SW 1271 (cell line): ENCODE measurements at regions not wholly inside any gene's neighbourhood (a gene's known extent, or its start where the extent isn't known, plus 50 kb on each side); places are given as distances from the start of the nearest gene placed in this dataset.

Source experiments
- DNase-seq, 2 experiments: peaks; one replicate each; lab custom pipeline; 2025; lab: John Stamatoyannopoulos, UW

- no peak for DNase-seq
Observed at GRCh38 chr14:49971156-49972130, 78.6 kb downstream of the ARF6 start.

- DNase-seq, result peak in 1 of 2 experiments; percentile 44
Observed at GRCh38 chr14:49972131-49972671, 79.3 kb downstream of the ARF6 start.

- DNase-seq, result peak; percentile 65 to 83
Observed at GRCh38 chr14:49972823-49973222, 79.9 kb downstream of the ARF6 start.

GRCh38 chr14:49975276-49975675 is 82.4 kb downstream of the ARF6 start:
- peak; percentile 74 to 89 for DNase-seq

GRCh38 chr14:49975799-49976198 is 82.9 kb downstream of the ARF6 start:
- DNase-seq, result no peak

- no peak for DNase-seq
Observed at GRCh38 chr14:49977126-49977841, 84.4 kb downstream of the ARF6 start.

GRCh38 chr14:49980027-49980426 is 87.1 kb downstream of the ARF6 start:
- DNase-seq, result no peak

GRCh38 chr14:49982082-49982481 is 89.2 kb downstream of the ARF6 start:
- DNase-seq, result no peak

- DNase-seq, result no peak
Observed at GRCh38 chr14:49982501-49982951, 89.6 kb downstream of the ARF6 start.

GRCh38 chr14:49984424-49984823 is 91.5 kb downstream of the ARF6 start:
- DNase-seq, result no peak

- DNase-seq, result no peak
Observed at GRCh38 chr14:49986343-49987014, 93.6 kb downstream of the ARF6 start.

- no peak for DNase-seq
Observed at GRCh38 chr14:49988080-49988990, 95.5 kb downstream of the ARF6 start.

- DNase-seq, result no peak
Observed at GRCh38 chr14:49989966-49990365, 97.1 kb downstream of the ARF6 start.

- no peak for DNase-seq
Observed at GRCh38 chr14:49991491-49991890, 98.6 kb downstream of the ARF6 start.

- no peak for DNase-seq
Observed at GRCh38 chr14:49992036-49992435, 99.2 kb downstream of the ARF6 start.

GRCh38 chr14:49992448-49992847 is 99.6 kb downstream of the ARF6 start:
- DNase-seq, result no peak

- peak in 1 of 2 experiments; percentile 23 for DNase-seq
Observed at GRCh38 chr14:49992901-49993339, 100.0 kb downstream of the ARF6 start.

GRCh38 chr14:49993565-49993964 is 100.7 kb downstream of the ARF6 start:
- no peak for DNase-seq

GRCh38 chr14:49994951-49995561 is 102.2 kb downstream of the ARF6 start:
- DNase-seq, result no peak

- DNase-seq, result no peak
Observed at GRCh38 chr14:49997991-49998390, 105.1 kb downstream of the ARF6 start.
